SH-SY5Y (cell line): ENCODE measurements at regions not wholly inside any gene's neighbourhood (a gene's known extent, or its start where the extent isn't known, plus 50 kb on each side); places are given as distances from the start of the nearest gene placed in this dataset.

Experiments
- GATA2 ChIP-seq: IDR thresholded peaks from 2 replicates; pipeline ENCODE4 v1.6.1; 2011; ENCODE audit warnings: mild to moderate bottlenecking, low read depth, low read length
- GATA3 ChIP-seq: IDR thresholded peaks from 2 replicates; pipeline ENCODE4 v1.6.1; 2011; ENCODE audit warnings: low read depth, mild to moderate bottlenecking, low read length, moderate library complexity

DNA sequence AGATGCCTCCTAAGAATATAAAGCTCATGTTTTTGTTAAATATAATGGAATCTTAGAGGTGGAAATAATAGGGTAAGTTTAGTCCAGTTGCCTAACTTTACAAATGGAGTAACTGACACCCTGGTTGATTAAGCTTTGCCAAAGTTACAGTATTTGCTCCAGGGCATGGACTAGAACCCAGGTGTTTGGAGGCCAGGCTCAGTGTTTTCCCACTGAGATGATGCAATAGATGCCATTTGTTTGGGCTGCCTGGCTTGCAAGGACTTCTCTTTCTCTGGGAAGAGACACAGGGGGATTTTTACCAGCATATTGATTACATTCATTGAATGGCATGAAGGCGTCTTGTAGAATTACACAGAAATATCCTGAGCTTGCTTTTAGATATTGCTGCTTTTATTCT lies 397.8 kb downstream of the SLC4A3 start:
- TF ChIP-seq GATA2 (no peak), GATA3 (no peak)
